Stimulated activated naive CD8-positive, alpha-beta T cell treated with anti-CD3 and anti-CD28 coated beads, Interleukin-15, amount 100 ng/mL, for 72 hours (primary cell): ENCODE measurements at regions not wholly inside any gene's neighbourhood (a gene's known extent, or its start where the extent isn't known, plus 50 kb on each side); places are given as distances from the start of the nearest gene placed in this dataset.

Experiments
- ATAC-seq: fragments of 150-1000 bp; cut with Tn5 transposase; 2 replicates; pipeline ENCODE4 v1.10.0; 2021; ENCODE audit warnings: mild to moderate bottlenecking, moderate library complexity
- DNase-seq, 2 donors: peaks; one replicate each; pipeline ENCODE4 v3.0.0; 2021 to 2022
- H3K27ac Mint-ChIP-seq, 2 donors: one replicate each; pipeline ENCODE4 v1.8.0; 2022; ENCODE audit warnings: mild to moderate bottlenecking in 2 of 2, mixed read lengths in 2 of 2, moderate library complexity in 2 of 2
- H3K27me3 Mint-ChIP-seq: one replicate; pipeline ENCODE4 v1.8.0; 2022; ENCODE audit warnings: mixed read lengths
- H3K4me1 Mint-ChIP-seq: one replicate; pipeline ENCODE4 v1.8.0; 2022; ENCODE audit warnings: mild to moderate bottlenecking, mixed read lengths
- H3K4me3 Mint-ChIP-seq, 2 donors: one replicate each; pipeline ENCODE4 v1.8.0; 2022; ENCODE audit warnings: mild to moderate bottlenecking in 2 of 2, mixed read lengths in 2 of 2, moderate library complexity in 1 of 2
- H3K9me3 Mint-ChIP-seq, 2 donors: one replicate each; pipeline ENCODE4 v1.8.0; 2022; ENCODE audit warnings: mixed read lengths in 2 of 2

DNA sequence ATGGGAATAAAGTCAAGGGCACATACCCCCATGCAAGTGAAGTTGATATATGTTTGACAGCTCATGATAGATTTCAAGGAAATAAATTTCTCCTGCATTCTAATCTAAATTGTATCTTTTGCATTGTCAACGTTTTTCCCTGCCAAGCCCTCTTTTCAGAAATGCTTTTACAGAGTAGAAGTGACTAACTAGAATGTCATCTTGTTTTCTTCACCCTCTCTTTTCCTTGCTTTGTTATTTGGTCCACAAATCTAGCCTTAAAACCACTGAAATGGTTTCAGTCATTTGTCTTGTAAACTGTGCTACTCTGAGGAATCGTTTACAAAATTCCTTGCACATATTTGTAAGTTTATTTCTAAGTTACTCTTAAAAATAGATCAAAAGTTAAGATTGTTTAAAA lies 600.8 kb upstream of the CXADR start:
- no peaks in the 10 kb centered on the region for H3K27me3 Mint-ChIP-seq
- H3K4me1 Mint-ChIP-seq = no peaks in the 10 kb centered on the region
- H3K9me3 Mint-ChIP-seq = peaks cover 0 to 4% of the 10 kb centered on the region in 2 donors
- H3K4me3 Mint-ChIP-seq = no peak overlapping the region
- ATAC-seq = no peak
- no peak overlapping the region for H3K27ac Mint-ChIP-seq
- DNase-seq = no peak

DNA sequence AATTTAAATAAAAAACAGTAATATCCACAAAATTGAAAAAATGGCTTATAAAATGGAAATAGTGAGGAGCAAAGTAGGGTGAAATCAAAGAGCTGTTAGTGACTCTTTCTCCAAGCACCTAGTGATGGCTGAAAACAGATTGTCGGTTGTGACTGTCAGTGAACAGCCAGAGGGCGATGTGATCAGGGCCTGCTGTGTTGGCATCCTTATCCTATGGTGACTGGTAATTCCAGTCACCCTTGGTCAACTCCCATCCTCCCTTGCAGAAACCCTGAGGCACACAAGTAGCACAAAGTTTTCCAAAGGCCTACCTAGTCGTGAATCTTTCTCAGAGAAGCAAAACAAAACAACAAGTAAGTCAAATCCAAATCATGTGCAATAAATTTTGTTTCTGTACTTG lies 599.8 kb upstream of the CXADR start:
- Mint-ChIP-seq H3K27me3 (no peaks in the 10 kb centered on the region), H3K27ac (no peak overlapping the region), H3K4me1 (no peaks in the 10 kb centered on the region), H3K9me3 (peaks cover 0 to 4% of the 10 kb centered on the region in 2 donors), H3K4me3 (no peak overlapping the region)
- ATAC-seq = no peak
- no peak for DNase-seq

DNA sequence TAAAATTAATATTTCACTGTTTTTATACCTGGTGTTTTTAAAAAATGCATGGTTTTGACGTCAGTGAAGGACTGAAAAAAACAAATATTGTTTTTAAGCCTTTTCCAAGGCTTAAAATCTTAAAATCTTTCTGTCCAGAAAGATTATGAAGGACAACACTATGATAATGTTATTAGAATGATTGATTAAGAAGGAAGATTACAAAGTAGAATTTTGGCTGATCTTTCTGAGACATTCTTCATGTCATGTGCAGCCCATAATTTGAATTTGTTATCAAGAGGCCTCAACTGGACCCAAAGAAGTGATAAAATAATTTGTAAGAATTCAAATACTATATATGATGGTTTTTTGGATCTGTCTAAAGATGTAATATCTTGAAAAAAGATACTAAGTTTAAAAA lies 584.4 kb upstream of the CXADR start:
- Mint-ChIP-seq H3K4me3 (no peak overlapping the region), H3K27ac (no peak overlapping the region), H3K27me3 (no peaks in the 10 kb centered on the region), H3K9me3 (peaks cover 0 to 2% of the 10 kb centered on the region in 2 donors), H3K4me1 (no peaks in the 10 kb centered on the region)
- DNase-seq = no peak
- no peak for ATAC-seq

DNA sequence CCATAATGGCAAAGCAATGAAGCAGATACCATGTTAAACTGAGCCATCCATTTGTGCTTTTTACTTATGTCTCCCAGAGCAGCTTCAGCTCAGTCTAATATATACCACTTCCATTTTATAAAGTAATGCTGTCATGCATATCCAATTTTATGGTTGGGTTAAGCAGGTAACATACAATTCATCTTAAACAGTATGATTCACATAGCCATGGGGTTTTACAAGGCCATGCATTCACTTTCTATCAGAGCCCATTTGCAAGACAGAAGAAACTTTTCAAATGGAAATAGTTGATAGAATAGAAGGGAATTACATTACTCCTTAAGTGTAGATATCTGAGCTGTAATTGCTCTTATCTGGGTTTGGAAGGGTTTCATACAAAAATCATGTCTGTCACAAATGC lies 580.5 kb upstream of the CXADR start:
- Mint-ChIP-seq H3K27ac (no peak overlapping the region), H3K9me3 (peaks cover 0 to 12% of the 10 kb centered on the region in 2 donors), H3K4me1 (no peaks in the 10 kb centered on the region), H3K4me3 (no peak overlapping the region), H3K27me3 (no peaks in the 10 kb centered on the region)
- DNase-seq (no peak), ATAC-seq (no peak)

DNA sequence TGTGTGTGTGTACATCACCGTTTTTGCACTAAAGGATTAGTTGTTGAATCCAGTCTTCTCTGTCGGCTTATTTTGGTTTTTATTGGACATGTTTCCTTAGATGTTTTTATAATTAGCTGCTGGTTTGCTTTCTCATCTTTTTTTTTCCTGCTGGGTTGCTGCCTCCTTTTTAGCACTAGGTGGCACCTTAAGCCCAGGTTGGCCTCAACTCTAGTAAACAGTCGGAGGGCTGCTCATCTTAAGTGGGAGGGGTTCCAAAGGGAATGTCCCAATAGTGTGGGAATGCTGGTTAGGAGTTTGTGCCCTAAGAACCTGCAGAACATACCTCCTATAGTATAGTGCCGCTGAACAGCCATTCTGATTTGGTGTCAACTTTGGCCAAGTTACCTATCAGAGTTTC lies 570.1 kb upstream of the CXADR start:
- DNase-seq (no peak), ATAC-seq (no peak)
- H3K9me3 Mint-ChIP-seq = peaks cover 20 to 31% of the 10 kb centered on the region in 2 donors
- peak overlapping the region in 1 of 2 donors; percentile 35 for H3K27ac Mint-ChIP-seq
- no peaks in the 10 kb centered on the region for H3K27me3 Mint-ChIP-seq
- H3K4me1 Mint-ChIP-seq = no peaks in the 10 kb centered on the region
- H3K4me3 Mint-ChIP-seq = no peak overlapping the region

DNA sequence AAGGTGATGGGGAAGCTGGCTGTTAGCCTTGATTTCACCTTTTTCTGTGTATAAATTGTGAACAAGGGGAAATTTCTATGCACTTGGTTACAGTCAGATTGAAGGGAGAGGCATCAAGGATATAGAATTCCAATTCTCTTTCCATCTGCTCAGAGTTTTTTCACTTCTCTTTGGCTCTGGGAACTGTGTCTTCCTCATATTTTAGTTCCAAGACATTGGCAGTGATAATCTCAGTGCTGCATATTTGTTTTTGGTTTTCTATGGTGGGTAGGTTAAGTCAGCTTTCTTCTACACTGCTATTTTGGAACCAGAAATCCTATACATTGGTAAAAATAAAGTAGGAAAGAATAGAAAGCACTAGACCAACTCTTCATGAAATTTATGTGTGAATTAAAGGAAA lies 569.6 kb upstream of the CXADR start:
- ATAC-seq = no peak
- Mint-ChIP-seq H3K27ac (no peak overlapping the region), H3K4me3 (no peak overlapping the region), H3K9me3 (peaks cover 16 to 36% of the 10 kb centered on the region in 2 donors), H3K27me3 (no peaks in the 10 kb centered on the region), H3K4me1 (no peaks in the 10 kb centered on the region)
- no peak for DNase-seq

DNA sequence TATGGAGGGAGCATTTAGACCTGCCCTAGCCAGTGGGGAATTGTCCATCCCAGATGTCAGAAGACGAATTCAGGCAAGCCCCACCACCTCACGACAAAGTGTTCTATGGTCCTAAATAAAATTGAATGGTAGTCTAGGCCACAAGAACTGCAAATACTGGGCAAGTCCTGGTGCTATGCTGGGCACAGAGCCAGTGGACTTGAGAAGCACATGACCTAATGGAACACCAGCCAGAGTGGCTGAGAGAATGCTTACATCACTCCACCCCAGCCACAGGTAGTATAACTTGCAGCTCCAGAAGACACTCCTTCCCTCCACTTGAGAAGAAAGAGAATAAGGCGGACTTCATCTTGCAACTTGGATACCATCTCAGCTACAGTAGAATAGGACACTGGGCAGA lies 567.3 kb upstream of the CXADR start:
- H3K9me3 Mint-ChIP-seq = peaks cover 18 to 39% of the 10 kb centered on the region in 2 donors
- no peak for DNase-seq
- no peak for ATAC-seq
- no peaks in the 10 kb centered on the region for H3K27me3 Mint-ChIP-seq
- H3K27ac Mint-ChIP-seq = no peak overlapping the region
- no peaks in the 10 kb centered on the region for H3K4me1 Mint-ChIP-seq
- H3K4me3 Mint-ChIP-seq = no peak overlapping the region

DNA sequence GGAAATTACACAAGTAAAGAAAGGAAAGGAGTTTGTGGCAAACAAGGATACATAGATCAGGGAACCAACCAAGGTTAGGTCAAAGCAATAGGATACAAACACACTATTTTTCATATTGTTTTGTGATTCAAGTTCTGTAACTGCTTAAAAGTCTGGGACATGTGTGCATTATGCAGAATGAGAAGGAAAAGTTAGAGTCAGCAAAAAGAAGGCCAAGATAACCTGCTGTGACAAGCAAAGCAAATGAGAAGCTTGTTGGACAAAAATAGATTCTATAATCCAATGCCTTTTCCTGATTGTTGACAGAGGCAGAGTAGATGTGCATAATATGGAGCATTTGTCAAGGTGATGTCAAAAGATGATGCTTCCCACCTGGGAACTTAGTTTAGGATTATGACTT lies 556.0 kb upstream of the CXADR start:
- Mint-ChIP-seq H3K4me3 (no peak overlapping the region), H3K9me3 (peaks cover 18 to 20% of the 10 kb centered on the region in 2 donors), H3K27ac (no peak overlapping the region), H3K4me1 (no peaks in the 10 kb centered on the region), H3K27me3 (no peaks in the 10 kb centered on the region)
- no peak for ATAC-seq
- DNase-seq = no peak

DNA sequence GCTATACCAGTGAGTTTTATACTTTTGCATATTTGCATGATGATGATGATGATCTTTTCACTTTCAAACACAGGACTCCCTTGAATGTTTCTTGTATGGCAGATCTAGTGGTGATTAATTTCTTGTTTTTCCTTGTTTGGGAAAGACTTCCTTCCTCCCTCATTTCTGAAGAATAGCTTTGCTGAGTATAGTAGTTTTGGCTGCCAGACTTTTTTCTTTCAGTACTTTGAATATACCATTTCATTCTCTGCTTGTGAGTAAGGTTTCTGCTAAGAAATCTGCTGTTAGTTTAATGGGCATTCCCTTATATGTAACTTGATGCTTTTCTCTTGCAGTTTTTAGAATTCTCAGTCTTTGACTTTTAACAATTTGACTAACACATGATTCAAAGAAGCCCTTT lies 547.4 kb upstream of the CXADR start:
- no peak for ATAC-seq
- peaks cover 9 to 11% of the 10 kb centered on the region in 2 donors for H3K9me3 Mint-ChIP-seq
- DNase-seq = no peak
- no peak overlapping the region for H3K27ac Mint-ChIP-seq
- H3K4me3 Mint-ChIP-seq = no peak overlapping the region
- H3K4me1 Mint-ChIP-seq = no peaks in the 10 kb centered on the region
- H3K27me3 Mint-ChIP-seq = no peaks in the 10 kb centered on the region

DNA sequence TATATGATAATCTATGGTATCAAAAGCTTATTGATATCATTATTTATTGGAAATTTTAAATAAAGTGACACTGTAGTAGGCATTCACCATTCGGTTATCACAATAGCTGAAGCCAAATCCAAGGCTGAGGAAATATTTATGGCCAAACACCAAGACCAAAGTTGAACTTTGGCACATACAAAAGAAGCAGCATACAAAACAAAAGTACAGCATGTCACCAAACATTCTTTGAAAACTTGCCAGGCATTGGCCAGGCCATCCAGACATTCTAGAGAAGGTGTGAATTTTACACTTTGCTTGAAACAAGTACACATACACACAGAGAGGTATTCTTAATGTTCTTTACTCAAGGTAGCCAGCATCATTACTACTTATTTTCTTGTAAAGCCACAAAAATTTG lies 544.4 kb upstream of the CXADR start:
- Mint-ChIP-seq H3K27ac (no peak overlapping the region), H3K9me3 (peaks cover 7 to 9% of the 10 kb centered on the region in 2 donors), H3K27me3 (no peaks in the 10 kb centered on the region), H3K4me3 (no peak overlapping the region), H3K4me1 (no peaks in the 10 kb centered on the region)
- DNase-seq (no peak), ATAC-seq (no peak)

DNA sequence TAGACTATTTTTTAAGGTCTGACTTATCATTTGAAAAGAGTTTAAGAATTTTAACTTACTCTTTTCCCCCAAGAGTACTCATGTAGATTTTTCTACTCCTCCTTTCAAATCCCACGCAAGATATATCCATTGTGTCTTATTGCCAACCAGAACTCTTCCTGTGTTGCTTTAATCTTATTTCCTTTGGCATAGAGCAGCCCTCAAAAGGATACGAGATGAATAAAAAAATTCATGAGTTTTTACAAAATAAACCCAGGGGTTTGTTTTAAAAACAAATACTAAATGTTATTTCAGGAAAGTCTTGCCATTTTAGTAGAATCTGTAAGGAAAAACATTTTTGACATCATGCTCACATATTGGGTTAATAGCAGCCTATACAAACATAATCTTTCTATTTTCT lies 543.2 kb upstream of the CXADR start:
- Mint-ChIP-seq H3K9me3 (peaks cover 7 to 9% of the 10 kb centered on the region in 2 donors), H3K4me1 (no peaks in the 10 kb centered on the region), H3K27ac (no peak overlapping the region), H3K27me3 (no peaks in the 10 kb centered on the region), H3K4me3 (no peak overlapping the region)
- DNase-seq = no peak
- no peak for ATAC-seq

DNA sequence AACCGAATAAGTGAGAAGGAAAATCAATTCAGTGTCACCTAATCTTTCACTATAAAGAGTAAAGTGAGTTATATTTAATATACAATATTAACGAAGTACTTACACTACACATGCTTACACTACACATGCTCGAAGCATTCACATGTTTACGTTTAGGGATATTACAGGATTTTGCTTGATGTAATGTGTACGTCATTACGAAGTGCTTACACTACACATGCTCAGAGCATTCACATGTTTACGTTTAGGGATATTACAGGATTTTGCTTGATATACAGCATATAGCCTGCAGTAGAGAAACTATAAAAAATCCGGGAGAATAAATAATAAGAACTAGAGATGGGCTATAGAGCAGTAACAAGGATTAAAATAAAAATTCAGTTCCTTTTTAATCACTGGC lies 538.8 kb upstream of the CXADR start:
- Mint-ChIP-seq H3K27me3 (no peaks in the 10 kb centered on the region), H3K9me3 (no peaks in the 10 kb centered on the region), H3K4me3 (no peak overlapping the region), H3K27ac (peak overlapping the region in 1 of 2 donors; percentile 34), H3K4me1 (no peaks in the 10 kb centered on the region)
- ATAC-seq (no peak), DNase-seq (no peak)

DNA sequence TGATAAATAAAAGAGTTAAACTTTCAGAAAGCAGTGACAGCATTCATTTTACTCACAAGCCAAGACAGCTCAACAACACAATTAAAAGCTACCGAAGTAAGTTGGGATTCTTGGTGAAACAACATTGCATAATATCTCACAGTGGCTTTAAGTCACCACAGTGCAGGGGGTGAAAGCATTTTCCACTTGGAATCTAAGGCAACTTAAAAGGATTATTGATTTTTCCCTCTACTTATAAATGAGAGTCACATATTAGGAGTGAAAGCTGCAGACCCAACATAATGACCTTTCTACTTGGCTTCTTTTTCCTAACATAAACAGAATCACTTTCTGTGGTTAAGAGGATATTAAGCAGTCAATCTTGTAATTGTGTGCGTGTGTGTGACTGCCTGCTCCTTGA lies 536.6 kb upstream of the CXADR start:
- Mint-ChIP-seq H3K27me3 (no peaks in the 10 kb centered on the region), H3K27ac (no peak overlapping the region), H3K9me3 (no peaks in the 10 kb centered on the region), H3K4me3 (no peak overlapping the region), H3K4me1 (no peaks in the 10 kb centered on the region)
- ATAC-seq (no peak), DNase-seq (no peak)

DNA sequence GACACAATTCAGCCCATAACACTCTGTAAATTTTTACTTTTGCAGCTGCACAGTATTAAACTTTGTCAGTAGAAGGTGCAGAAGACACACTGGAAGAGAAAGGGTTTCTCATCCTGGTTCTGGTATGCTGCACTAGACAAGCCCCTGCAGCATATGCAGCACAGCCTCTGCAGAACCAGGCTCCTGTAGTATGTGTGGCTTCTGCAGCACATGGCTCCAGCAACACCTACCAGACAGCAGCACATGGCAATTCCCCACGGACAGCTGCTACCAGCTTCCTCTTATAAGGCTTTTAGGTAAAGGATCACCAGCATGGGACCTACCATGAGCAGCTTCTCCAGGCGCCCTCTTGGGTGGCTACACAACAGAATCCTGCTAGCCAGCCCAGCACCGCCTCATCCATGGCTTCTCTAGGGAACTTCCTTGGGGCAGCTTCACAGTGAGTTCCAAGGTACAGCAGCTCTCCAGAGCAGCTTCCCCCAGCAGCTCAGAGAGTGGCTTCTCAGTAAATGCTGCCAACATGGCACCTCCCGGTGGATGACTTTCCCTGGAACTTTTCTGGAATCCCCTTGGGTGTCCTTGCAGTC lies 534.4 kb upstream of the CXADR start:
- Mint-ChIP-seq H3K27me3 (no peaks in the 10 kb centered on the region), H3K4me3 (no peak overlapping the region), H3K9me3 (no peaks in the 10 kb centered on the region), H3K27ac (no peak overlapping the region), H3K4me1 (no peaks in the 10 kb centered on the region)
- DNase-seq (no peak), ATAC-seq (no peak)

DNA sequence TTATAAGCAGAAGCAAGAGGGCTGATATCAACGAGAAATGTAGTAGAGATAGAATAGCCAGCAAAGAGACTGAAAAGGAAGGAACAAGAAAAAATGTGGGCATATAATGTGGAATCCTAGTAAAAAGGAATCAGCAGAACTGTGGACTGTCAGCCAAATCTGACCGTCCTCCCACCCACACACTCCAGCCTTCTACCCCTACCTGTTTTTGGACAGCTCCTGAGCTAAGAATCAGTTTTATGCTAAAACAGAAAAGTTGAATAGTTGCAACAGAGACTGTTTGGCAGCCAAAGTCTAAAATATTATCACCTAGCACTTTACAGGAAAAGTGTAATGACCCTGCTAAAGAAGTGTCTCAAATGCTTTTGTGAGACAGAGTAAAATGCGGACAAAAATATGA lies 533.3 kb upstream of the CXADR start:
- no peak overlapping the region for H3K27ac Mint-ChIP-seq

DNA sequence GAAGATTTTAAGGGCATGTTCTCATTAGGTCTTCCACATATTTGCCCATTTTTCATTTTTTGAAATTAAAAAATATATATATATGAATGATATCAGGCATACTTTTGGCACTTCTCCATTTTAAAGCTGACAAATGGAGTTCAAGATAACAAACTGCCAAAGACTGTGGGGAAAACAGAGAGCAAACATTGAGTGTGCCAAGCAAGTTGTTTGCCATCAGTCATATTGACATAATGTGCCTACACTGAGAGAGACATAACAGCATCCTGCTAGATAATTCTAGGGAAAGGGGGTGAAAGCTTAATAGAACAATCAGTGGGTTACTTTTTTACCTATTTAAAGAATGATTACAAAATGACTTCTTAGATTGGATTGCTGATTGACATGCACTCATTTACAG lies 529.4 kb upstream of the CXADR start:
- Mint-ChIP-seq H3K9me3 (no peaks in the 10 kb centered on the region), H3K27ac (no peak overlapping the region), H3K4me3 (no peak overlapping the region), H3K4me1 (no peaks in the 10 kb centered on the region), H3K27me3 (no peaks in the 10 kb centered on the region)
- DNase-seq = no peak
- ATAC-seq = no peak

More for the DNA sequence above, 533.3 kb upstream of the CXADR start:
- no peak for ATAC-seq
- H3K4me3 Mint-ChIP-seq = no peak overlapping the region
- no peaks in the 10 kb centered on the region for H3K27me3 Mint-ChIP-seq
- no peaks in the 10 kb centered on the region for H3K4me1 Mint-ChIP-seq
- DNase-seq = no peak
- no peaks in the 10 kb centered on the region for H3K9me3 Mint-ChIP-seq

DNA sequence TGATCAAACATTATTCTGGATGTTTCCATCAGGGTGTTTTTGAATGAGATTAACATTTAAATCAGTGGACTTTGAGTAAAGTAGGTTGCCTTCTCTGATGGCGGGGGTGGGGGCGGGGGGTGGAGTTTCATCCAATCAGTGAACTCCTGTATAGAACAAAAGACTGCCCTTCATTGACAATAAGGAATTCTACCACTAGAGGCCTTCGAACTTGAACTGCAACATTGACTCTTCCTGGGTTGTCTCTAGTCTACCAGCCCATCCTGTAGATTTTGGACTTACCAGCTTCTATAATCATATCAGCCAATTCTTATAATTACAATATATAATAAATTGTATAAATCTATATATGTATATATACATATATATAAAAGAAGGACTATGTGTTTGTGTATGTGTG lies 520.4 kb upstream of the CXADR start:
- no peaks in the 10 kb centered on the region for H3K4me1 Mint-ChIP-seq
- no peak for ATAC-seq
- DNase-seq = no peak
- H3K4me3 Mint-ChIP-seq = no peak overlapping the region
- no peak overlapping the region for H3K27ac Mint-ChIP-seq
- H3K9me3 Mint-ChIP-seq = peaks cover 4 to 8% of the 10 kb centered on the region in 2 donors
- H3K27me3 Mint-ChIP-seq = no peaks in the 10 kb centered on the region
